ENCODE measurements at regions not wholly inside any gene's neighbourhood (a gene's known extent, or its start where the extent isn't known, plus 50 kb on each side); places are given as distances from the start of the nearest gene placed in this dataset.

DNA sequence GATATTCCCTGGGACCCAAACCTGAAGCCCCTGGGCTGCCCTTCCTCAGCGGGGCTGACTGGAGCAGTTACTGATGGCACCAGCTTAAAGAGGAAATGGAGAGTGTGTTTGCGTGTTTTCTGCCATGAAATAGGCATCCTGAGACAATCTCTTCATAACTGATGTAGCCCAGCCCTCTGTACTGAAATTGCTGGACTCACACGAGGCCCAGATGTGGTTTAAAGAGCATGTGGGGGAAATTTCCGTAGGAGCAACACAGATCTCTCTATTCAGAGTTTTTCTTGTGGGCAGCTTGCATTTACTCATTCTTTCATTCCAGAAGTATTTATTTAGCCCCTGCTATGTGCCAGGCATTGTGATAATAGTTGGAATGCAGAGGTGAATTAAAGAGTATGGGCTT lies 782.1 kb upstream of the TBX3 start:
- TF ChIP-seq POLR2A (IDR thresholded peaks at IDR 0.05; ENCODE audit: low read length) = no peak
- no peak for TF ChIP-seq GATA1 (IDR thresholded peaks at IDR 0.05; ENCODE audit: low read depth, low read length)

Measured in erythroblast (primary cell).